Endothelial cell of umbilical vein (primary cell): ENCODE measurements at regions not wholly inside any gene's neighbourhood (a gene's known extent, or its start where the extent isn't known, plus 50 kb on each side); places are given as distances from the start of the nearest gene placed in this dataset. TPM values are rescaled to one million over a fixed set of nuclear protein-coding genes. Genes with fewer than 3 reads are reported as not detected.

Experiments used
- microRNA-seq: library from miRNA; unstranded; fragments of <30 nt; microRNA quantifications from one replicate; pipeline ENCODE4 v1.2.0, GENCODE V29; 2021; ENCODE audit warnings: borderline number of aligned reads, borderline replicate concordance
- small RNA-seq: library from RNA; depleted of rRNA; stranded (forward); fragments of <200 nt; gene quantifications from one replicate; pipeline ENCODE3, GENCODE V24; 2012; ENCODE audit warnings: low replicate concordance, low read depth; ENCODE audit not compliant: insufficient read depth, insufficient read length

Small RNA genes in the stretch of these regions (microRNA-seq; reads per million reads assigned to microRNA genes)
- not detected for gene MIR6134

Small RNA genes in the stretch of these regions (small RNA-seq; reads per million reads assigned to genes)
- not detected for gene MIR6134
